SJCRH30 (cell line): ENCODE measurements at regions not wholly inside any gene's neighbourhood (a gene's known extent, or its start where the extent isn't known, plus 50 kb on each side); places are given as distances from the start of the nearest gene placed in this dataset.

ENCODE experiments used
- DNase-seq, 2 experiments: peaks; one replicate each; pipeline ENCODE4 v3.0.0-alpha.2; 2015 to 2020
- H3K27ac ChIP-seq: fragments of 250-450 bp; sonication (Bioruptor Pico); 2 replicates; pipeline ENCODE4 v1.5.1; 2020; ENCODE audit warnings: mild to moderate bottlenecking, moderate library complexity
- H3K27me3 ChIP-seq: fragments of 250-450 bp; sonication (Bioruptor Pico); 2 replicates; pipeline ENCODE4 v1.5.1; 2020; ENCODE audit warnings: mild to moderate bottlenecking, moderate library complexity
- H3K36me3 ChIP-seq: fragments of 250-450 bp; sonication (Bioruptor Pico); 2 replicates; pipeline ENCODE4 v1.5.1; 2020; ENCODE audit warnings: mild to moderate bottlenecking, moderate library complexity
- H3K4me1 ChIP-seq: fragments of 250-450 bp; sonication (Bioruptor Pico); 2 replicates; pipeline ENCODE4 v1.5.1; 2020; ENCODE audit warnings: mild to moderate bottlenecking, moderate library complexity
- H3K4me3 ChIP-seq: fragments of 250-450 bp; sonication (Bioruptor Pico); 2 replicates; pipeline ENCODE4 v1.5.1; 2020; ENCODE audit warnings: mild to moderate bottlenecking, moderate library complexity
- H3K9me3 ChIP-seq: fragments of 250-450 bp; sonication (Bioruptor Pico); replicated peaks from 2 replicates; pipeline ENCODE4 v1.5.1; 2020; ENCODE audit warnings: mild to moderate bottlenecking, moderate library complexity

DNA sequence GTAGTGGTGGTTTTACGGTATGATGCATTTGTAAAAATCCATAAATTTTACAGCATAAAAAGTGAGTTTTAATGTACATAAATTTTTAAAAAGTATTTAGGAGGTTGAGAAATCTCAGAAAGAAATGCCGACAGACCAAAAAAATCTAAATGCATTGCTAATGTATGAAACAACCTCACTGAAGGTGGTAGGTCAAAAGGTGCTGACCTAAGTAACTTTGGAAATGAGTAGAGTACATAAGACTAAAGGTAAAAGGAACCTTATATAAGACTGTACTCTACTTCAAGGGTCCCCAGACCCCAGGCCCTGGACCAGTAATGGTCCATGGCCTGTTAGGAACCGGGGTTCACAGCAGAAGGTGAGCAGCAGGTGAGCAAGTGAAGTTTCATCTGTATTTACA lies 163.4 kb downstream of the COL6A3 start:
- H3K27me3 ChIP-seq: no peaks in the 10 kb centered on the region
- H3K27ac ChIP-seq: no peak overlapping the region
- no peaks in the 10 kb centered on the region for H3K4me1 ChIP-seq
- no peak for DNase-seq
- H3K9me3 ChIP-seq: peaks cover 3% of the 10 kb centered on the region; the same call in 1 of the 2 replicates
- H3K4me3 ChIP-seq: no peak overlapping the region
- no peaks in the 10 kb centered on the region for H3K36me3 ChIP-seq

DNA sequence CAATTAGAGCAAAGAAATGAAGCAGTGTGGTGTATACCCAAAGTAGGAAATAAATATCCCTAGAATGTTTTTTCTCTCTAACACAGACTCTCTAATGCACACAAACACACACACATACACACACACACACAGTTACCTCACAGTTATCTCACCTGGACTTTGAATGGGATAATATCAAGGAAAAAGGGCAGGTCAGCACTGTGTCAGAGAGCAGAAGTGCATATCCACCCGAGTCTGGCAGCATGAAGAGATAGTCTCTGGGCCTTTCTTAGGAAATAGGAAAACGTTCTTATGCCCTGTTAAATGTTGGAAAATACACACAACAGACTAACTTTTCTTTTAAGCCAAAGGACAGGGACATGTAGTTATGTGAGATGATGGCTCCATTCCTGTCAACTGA lies 162.0 kb downstream of the COL6A3 start:
- Histone ChIP-seq H3K36me3 (no peaks in the 10 kb centered on the region), H3K4me1 (no peaks in the 10 kb centered on the region), H3K9me3 (no peaks in the 10 kb centered on the region; the same call in 1 of the 2 replicates), H3K27ac (no peak overlapping the region), H3K27me3 (peaks cover 5% of the 10 kb centered on the region; the same call in 1 of the 2 replicates), H3K4me3 (no peak overlapping the region)
- no peak for DNase-seq

DNA sequence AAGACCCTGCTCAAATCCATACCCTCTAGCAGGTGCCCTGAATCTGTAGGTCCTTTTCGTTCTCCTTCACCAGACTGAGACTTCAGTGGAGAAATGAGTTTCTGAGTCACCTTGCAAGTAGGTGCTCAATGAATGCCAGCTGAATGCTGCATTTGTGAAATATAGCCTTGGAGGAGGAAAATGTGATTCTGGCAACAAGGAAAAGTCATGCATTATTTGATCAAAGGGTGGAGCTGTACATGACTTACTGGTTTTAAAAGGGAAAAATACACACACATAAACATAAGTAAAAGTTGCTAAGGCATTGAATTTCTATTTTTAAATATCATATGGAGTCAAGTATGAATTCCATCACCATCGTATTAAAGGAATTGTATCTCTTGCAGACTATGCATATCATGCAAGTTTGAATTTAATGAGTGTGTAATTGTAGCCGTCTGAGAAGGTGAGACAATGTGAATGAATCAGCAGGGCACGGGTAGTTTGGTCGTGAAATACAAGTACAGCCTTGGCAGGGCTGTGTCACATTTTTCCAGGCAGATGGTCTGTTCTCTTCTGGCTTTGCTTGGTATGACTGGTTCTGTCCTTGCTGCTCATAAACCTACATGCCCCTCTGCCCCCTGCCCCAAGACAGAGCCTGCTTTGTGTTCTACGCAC lies 160.8 kb downstream of the COL6A3 start:
- no peak for DNase-seq

DNA sequence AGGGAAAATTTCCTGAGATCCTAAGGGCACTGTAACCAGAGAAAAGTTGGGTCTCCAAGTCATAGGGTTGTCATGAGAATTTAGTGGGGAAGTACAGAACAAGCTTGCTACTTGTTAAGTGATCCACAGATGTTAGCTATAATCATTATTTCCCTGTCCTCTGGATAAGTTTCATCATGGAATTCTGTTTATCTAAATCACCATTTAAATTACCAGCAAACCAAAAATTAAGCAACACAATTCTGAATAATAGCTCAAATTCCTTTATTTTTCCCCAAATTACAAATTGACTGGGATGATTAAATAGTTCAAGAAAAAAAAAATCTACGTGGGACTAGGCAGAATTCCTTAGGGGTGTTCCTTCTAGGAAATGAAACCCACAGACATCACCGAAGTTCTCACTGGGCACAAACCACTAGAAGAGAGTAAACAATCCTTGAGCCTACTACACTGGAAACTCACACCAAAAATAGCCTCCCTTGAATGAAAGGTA lies 159.5 kb downstream of the COL6A3 start:
- no peaks in the 10 kb centered on the region for H3K36me3 ChIP-seq
- no peaks in the 10 kb centered on the region for H3K4me1 ChIP-seq
- H3K27ac ChIP-seq: no peak overlapping the region
- H3K4me3 ChIP-seq: no peak overlapping the region
- H3K27me3 ChIP-seq: peaks cover 5% of the 10 kb centered on the region
- no peak for DNase-seq
- no peaks in the 10 kb centered on the region for H3K9me3 ChIP-seq

More for the DNA sequence above, 160.8 kb downstream of the COL6A3 start:
- Histone ChIP-seq H3K4me1 (no peaks in the 10 kb centered on the region), H3K36me3 (no peaks in the 10 kb centered on the region), H3K27ac (no peak overlapping the region), H3K9me3 (no peaks in the 10 kb centered on the region), H3K27me3 (peaks cover 5% of the 10 kb centered on the region; the same call in 1 of the 2 replicates), H3K4me3 (no peak overlapping the region)

DNA sequence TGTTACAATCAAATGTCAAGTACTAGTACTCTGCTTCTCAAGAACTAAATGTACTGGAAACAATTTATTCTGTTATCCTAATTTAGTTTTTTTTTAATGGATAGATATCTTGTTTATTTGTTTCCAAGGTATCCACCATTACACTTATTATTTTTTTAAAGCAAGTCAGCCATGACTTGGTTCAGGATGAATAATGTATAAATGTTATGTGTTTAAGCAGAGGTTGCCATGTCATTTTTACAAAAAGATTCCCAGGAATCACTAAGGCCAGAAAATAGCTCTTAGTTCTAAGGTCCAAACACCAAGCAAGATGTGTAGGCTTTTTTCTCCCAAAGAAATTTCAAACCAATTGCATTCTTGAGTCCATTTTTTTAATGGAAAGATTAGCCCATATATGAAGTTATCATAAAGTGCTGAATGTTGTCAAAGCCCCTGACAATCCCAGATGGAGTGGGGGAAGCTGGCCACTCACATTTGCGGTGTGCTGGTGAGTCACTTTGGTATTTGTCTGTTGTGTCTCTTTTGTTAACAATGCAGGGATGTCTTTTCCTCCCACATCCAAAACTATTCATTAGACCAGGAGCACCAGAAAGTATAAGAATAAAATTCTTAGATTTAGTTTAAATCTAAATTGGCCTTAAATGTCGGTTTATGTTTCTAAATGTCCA lies 158.9 kb downstream of the COL6A3 start:
- no peaks in the 10 kb centered on the region for H3K9me3 ChIP-seq
- no peak overlapping the region for H3K4me3 ChIP-seq
- peaks cover 5% of the 10 kb centered on the region for H3K27me3 ChIP-seq
- DNase-seq: no peak
- no peaks in the 10 kb centered on the region for H3K36me3 ChIP-seq
- H3K4me1 ChIP-seq: no peaks in the 10 kb centered on the region
- no peak overlapping the region for H3K27ac ChIP-seq

DNA sequence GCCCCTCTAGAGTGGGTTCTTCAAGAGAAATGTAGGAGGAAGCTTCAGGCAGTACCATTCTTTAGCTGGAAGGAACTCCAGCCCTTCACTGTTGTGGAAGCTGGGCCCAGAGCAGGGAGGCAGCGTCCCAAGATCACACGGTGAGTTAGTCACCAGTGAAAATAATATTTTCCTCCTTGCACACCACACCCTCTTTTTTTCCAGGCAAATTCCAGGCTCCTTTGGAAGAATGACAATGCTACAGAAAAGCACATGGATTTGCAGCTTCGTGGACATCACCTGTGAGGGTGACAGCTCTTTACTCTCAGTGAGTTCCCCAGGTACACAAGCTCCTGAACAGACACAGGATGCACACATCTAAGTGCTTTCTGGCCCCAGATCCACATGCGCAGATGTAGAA lies 157.1 kb downstream of the COL6A3 start:
- H3K27ac ChIP-seq: no peak overlapping the region
- DNase-seq: no peak
- H3K4me1 ChIP-seq: no peaks in the 10 kb centered on the region
- H3K4me3 ChIP-seq: no peak overlapping the region
- H3K9me3 ChIP-seq: no peaks in the 10 kb centered on the region
- H3K27me3 ChIP-seq: peaks cover 5% of the 10 kb centered on the region
- H3K36me3 ChIP-seq: no peaks in the 10 kb centered on the region

DNA sequence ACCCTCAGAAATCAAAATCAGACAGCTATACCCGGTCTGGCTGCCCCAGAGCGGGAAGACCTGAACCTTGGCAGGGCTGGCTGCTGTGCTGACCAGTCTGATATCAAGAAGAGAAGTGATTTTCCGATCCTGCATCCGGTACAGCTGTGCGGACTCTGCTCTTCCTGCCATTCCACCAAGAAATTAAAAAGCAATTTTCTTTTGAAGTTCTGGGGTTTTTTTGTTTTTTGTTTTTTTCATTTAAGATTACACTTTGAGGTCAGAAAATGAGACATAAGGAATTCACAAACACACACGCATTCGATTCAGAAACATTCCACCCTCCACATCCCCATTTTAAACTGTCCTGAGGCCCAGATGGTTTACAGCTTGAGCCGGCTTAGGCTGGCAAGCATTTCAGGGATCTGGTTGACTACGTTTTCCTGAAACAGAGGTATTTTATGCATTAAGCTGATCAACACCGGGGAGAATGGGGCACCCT lies 156.5 kb downstream of the COL6A3 start:
- DNase-seq: no peak
- Histone ChIP-seq H3K27me3 (peaks cover 5% of the 10 kb centered on the region), H3K4me3 (no peak overlapping the region), H3K9me3 (no peaks in the 10 kb centered on the region), H3K27ac (no peak overlapping the region), H3K4me1 (no peaks in the 10 kb centered on the region), H3K36me3 (no peaks in the 10 kb centered on the region)

DNA sequence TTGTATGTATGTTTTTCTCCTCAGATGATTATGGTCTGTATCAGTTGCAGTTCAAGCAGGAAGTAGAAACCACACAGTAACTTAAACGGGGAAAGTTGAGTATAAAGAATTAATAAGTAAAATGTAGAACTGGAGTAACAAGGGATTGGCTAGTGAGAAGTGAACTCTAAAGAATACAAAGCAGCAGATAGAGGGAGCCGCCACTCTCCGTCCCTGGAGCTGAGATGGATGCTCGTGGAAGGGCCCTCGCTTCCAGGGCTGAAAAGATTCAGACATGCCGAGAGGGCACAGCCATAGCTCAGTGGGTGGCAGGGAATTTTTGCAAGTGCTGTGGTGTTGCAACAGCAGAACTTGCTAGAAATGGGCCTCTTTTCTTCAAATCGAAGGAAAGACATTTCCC lies 155.8 kb downstream of the COL6A3 start:
- Histone ChIP-seq H3K27ac (no peak overlapping the region), H3K27me3 (peaks cover 5% of the 10 kb centered on the region)
- DNase-seq: no peak

DNA sequence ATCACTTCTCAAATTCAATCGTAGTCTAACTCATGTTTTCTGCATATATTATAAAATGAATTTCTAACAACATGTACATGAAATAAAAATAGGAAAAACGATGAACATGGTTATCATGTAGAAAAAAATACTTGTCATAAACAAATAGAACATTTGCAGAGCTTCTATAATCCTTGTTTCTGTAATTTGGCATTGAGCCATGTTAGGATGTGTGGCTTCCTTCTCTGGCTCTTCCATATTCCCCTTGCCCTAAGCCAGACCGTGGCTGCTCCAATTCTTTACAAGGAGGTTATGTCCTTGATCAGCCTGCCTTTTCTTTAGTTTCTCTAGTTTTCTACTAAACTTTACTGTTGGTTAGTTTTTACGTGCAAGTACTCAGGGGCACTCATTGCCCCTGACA lies 155.3 kb downstream of the COL6A3 start:
- H3K27me3 ChIP-seq: peaks cover 5% of the 10 kb centered on the region
- H3K27ac ChIP-seq: no peak overlapping the region
- no peak for DNase-seq
- no peaks in the 10 kb centered on the region for H3K36me3 ChIP-seq
- no peaks in the 10 kb centered on the region for H3K9me3 ChIP-seq
- H3K4me1 ChIP-seq: no peaks in the 10 kb centered on the region
- no peak overlapping the region for H3K4me3 ChIP-seq

More for the DNA sequence above, 155.8 kb downstream of the COL6A3 start:
- H3K9me3 ChIP-seq: no peaks in the 10 kb centered on the region
- no peaks in the 10 kb centered on the region for H3K36me3 ChIP-seq
- H3K4me3 ChIP-seq: no peak overlapping the region
- no peaks in the 10 kb centered on the region for H3K4me1 ChIP-seq

DNA sequence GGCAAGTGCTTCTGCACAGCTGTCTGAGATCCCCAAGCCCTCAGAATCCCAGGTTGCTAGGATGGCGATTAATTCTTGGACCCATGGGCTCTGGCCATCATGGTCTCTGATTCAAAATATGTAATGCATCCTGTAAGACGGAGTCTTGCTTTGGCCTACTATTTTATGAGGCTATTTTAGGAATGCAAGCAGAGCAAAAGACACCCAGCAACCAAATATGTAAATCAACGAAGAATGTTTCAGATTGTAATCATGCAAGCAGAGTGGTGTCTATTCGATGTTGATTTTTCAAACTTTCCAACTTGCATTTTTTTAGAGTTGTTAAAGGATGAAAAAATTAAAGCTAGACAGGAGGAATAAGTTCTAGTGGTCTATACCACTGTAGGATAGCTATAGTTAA lies 154.8 kb downstream of the COL6A3 start:
- H3K4me1 ChIP-seq: no peaks in the 10 kb centered on the region
- no peak overlapping the region for H3K27ac ChIP-seq
- peaks cover 5% of the 10 kb centered on the region for H3K27me3 ChIP-seq
- no peaks in the 10 kb centered on the region for H3K9me3 ChIP-seq
- DNase-seq: no peak
- H3K4me3 ChIP-seq: no peak overlapping the region
- H3K36me3 ChIP-seq: no peaks in the 10 kb centered on the region

DNA sequence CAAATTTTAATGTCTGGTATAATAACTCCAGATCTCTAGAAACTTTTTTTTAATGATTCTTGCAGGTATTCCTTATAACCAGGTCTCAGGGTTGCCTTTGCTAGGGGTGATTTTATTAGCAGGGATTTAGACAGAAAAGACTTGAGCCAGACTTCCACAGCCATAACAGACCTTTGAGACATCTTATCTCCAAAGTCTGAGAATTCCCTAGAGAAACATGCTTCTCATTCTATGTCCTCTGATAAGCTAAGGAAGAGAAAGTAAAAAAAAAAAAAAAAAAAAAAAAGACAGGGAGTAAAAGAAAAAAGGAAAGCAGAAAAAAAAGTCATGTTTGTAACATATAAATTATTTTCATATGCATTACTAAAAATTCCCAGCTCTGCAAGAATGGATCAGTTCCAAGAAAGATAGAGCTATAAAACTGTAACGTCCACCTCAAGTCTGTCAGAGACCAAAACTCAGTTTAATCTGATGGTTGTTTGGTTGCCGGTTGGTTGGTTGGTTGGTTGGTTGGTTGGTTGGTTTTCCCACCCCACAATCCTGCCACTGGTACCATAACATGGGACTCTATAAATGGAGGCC lies 153.8 kb downstream of the COL6A3 start:
- no peak overlapping the region for H3K4me3 ChIP-seq
- H3K9me3 ChIP-seq: no peaks in the 10 kb centered on the region
- H3K27me3 ChIP-seq: peaks cover 5% of the 10 kb centered on the region
- no peaks in the 10 kb centered on the region for H3K4me1 ChIP-seq
- no peak overlapping the region for H3K27ac ChIP-seq
- no peaks in the 10 kb centered on the region for H3K36me3 ChIP-seq
- no peak for DNase-seq

DNA sequence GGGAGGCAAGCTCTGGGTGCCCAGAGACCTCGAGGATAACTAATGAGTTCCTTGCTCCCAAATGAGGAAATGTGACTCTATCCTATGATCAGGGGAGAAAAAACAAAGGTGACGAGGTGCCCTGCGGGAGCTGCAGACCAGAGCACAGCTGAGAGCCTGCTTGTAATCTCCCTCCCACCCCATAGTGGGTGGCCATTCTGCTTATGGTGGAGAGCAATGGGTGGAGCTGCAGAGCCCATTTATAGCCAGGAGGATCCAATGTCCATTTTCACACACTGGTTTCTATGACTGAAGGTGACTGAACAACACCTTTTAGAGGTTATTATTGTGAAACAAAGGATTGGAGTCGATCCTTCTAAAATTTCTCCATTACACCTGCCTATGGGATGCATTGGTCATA lies 153.3 kb downstream of the COL6A3 start:
- DNase-seq: no peak
- Histone ChIP-seq H3K9me3 (no peaks in the 10 kb centered on the region), H3K4me3 (no peak overlapping the region), H3K4me1 (no peaks in the 10 kb centered on the region), H3K36me3 (no peaks in the 10 kb centered on the region), H3K27ac (no peak overlapping the region), H3K27me3 (peaks cover 5% of the 10 kb centered on the region)

DNA sequence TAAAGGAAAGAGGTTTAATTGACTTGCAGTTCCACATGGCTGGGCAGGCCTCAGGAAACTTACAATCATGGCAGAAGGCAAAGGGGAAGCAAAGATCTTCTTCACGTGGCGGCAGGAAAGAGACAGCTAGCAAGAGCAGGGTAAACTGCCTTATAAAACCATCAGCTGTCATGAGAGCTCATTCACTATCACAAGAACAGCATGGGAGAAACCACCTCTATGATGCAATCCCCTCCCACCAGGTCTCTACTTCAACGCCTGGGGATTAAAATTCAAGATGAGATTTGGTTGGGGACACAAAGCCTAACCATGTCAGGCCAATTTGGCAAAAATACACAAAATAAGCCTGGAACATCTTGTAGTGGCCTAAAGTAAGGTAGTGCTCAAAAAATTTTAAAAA lies 152.6 kb downstream of the COL6A3 start:
- no peaks in the 10 kb centered on the region for H3K36me3 ChIP-seq
- H3K27me3 ChIP-seq: peaks cover 1% of the 10 kb centered on the region
- H3K4me1 ChIP-seq: no peaks in the 10 kb centered on the region
- H3K4me3 ChIP-seq: no peak overlapping the region
- no peaks in the 10 kb centered on the region for H3K9me3 ChIP-seq
- DNase-seq: no peak
- H3K27ac ChIP-seq: no peak overlapping the region

DNA sequence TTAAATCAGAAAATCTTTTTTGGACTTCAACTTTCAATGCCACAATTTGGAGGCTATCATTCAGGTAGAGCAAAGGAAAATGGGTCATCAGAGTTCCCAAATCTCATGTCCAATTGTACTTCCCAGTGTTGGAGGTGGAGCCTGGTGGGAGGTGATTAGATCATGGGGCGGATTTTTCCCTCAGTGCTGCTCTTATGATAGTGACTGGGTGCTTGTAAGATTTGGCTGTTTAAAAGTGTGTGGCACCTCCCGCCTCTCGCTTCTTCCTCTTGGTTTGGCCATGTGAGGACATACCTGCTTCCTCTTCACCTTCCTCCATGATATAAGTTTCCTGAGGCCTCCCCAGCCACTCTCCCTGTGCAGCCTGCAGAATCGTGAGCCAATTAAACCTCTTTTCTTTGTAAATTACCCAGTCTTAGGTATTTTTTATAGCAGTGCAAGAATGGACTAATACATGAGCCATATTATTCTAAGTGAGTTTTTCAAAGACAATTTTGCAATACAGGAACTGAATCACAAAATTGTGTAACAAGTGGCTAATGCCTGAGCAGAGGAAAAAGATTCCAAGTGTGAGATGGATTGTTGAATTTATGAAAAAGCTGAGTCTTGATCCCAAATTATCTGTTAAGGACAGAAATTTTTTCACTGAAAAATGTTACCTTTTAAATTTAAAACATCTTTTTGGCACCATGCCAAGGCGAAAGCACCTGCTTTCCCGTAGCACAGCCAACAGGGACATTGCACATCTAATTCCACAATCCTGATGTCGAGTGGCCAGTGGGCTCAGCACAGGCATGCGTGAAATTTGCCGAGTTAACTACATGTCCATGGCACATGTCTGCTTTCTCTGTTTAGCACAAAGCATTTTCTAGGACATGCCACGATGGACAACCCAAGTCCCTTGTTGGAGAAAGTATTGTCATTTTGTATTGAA lies 150.9 kb downstream of the COL6A3 start:
- H3K4me3 ChIP-seq: no peak overlapping the region
- H3K36me3 ChIP-seq: no peaks in the 10 kb centered on the region
- H3K27ac ChIP-seq: no peak overlapping the region
- no peaks in the 10 kb centered on the region for H3K4me1 ChIP-seq
- no peaks in the 10 kb centered on the region for H3K9me3 ChIP-seq
- no peak for DNase-seq
- no peaks in the 10 kb centered on the region; the same call in none of the 2 replicates for H3K27me3 ChIP-seq
